Tibial nerve (tissue), 4 donors: ENCODE measurements at regions not wholly inside any gene's neighbourhood (a gene's known extent, or its start where the extent isn't known, plus 50 kb on each side); places are given as distances from the start of the nearest gene placed in this dataset.
"Not testable (repeated sequence)": the region's sequence is repeated elsewhere in the genome, so short reads cannot be mapped to it uniquely, and the experiment has no call there.

Experiments
- DNase-seq, 2 donors: peaks; one replicate each; pipeline ENCODE4 v3.0.0-alpha.2; 2019; ENCODE audit warnings: low spot score in 2 of 2
- H3K27ac ChIP-seq, 4 donors: fragments of 200-600 bp; sonication (generic) in 3 of 4; one replicate each; pipeline ENCODE4 v1.5.1; 2017 to 2019; ENCODE audit warnings: mild to moderate bottlenecking in 1 of 4
- H3K27me3 ChIP-seq, 2 donors: fragments of 200-600 bp; sonication (generic) in 1 of 2; one replicate each; pipeline versions ENCODE4 v1.5.1 to v1.6.0; 2017 to 2019
- H3K36me3 ChIP-seq, 3 donors: fragments of 200-600 bp; sonication (generic); one replicate each; pipeline ENCODE4 v1.5.1; 2018 to 2019
- H3K4me1 ChIP-seq, 4 donors: fragments of 200-600 bp; sonication (generic) in 3 of 4; one replicate each; pipeline ENCODE4 v1.5.1; 2017 to 2019
- H3K4me3 ChIP-seq, 4 donors: fragments of 200-600 bp; sonication (generic) in 3 of 4; one replicate each; pipeline ENCODE4 v1.5.1; 2017 to 2019; ENCODE audit warnings: mild to moderate bottlenecking in 1 of 4, moderate library complexity in 1 of 4
- H3K9me3 ChIP-seq, 4 donors: fragments of 200-600 bp; sonication (generic) in 3 of 4; one replicate each; pipeline ENCODE4 v1.5.1; 2017 to 2019
- EP300 ChIP-seq, 2 donors: sonication (generic); formaldehyde crosslinking; IDR thresholded peaks; one replicate each; pipeline ENCODE4 v1.6.1; 2017; ENCODE audit warnings: antibody characterized with exemption in 2 of 2, mild to moderate bottlenecking in 1 of 2
- POLR2A ChIP-seq, 2 donors: fragments of 450-650 bp; IDR thresholded peaks; one replicate each; pipeline ENCODE4 v1.6.1; 2017; ENCODE audit warnings: antibody characterized with exemption in 2 of 2, mild to moderate bottlenecking in 2 of 2, moderate library complexity in 2 of 2
- WGBS, 2 donors: methylation state at CpG; one replicate each; pipeline ENCODE4 v1.1.5; 2018; 5-methylcytosine and 5-hydroxymethylcytosine counted together
- TF ChIP-seq, protein P1 (sequence below), 5 experiments: fragments of 200-600 bp in 3 of 5; fragments of 450-650 bp in 2 of 5; sonication (generic) in 3 of 5; IDR thresholded peaks; one replicate each; pipeline ENCODE4 v1.5.1; 2016 to 2019; ENCODE audit warnings: antibody characterized with exemption in 5 of 5, mild to moderate bottlenecking in 3 of 5, moderate library complexity in 2 of 5

DNA sequence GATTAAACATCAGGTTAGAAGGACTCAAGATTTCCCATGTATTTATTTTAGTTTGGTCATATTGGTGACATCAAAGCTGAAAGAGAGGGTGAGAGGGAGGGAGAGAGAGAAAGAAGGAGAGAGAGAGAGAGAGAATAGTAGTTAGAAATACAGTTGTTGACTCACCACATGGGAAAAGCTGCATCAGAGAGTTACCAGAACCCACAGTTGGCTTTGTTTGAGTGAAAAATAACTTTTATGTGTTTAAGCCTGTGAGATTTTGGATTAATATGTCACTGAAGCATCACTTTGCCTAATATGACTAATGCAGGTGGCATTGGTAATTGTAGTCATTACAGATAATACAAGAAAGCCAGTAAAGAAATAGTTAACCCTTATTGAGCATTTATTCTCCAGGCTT, 303.9 kb downstream of the REEP3 start:
- TF ChIP-seq EP300 (IDR thresholded peaks at IDR 0.05): no peak
- TF ChIP-seq, protein P1, sequence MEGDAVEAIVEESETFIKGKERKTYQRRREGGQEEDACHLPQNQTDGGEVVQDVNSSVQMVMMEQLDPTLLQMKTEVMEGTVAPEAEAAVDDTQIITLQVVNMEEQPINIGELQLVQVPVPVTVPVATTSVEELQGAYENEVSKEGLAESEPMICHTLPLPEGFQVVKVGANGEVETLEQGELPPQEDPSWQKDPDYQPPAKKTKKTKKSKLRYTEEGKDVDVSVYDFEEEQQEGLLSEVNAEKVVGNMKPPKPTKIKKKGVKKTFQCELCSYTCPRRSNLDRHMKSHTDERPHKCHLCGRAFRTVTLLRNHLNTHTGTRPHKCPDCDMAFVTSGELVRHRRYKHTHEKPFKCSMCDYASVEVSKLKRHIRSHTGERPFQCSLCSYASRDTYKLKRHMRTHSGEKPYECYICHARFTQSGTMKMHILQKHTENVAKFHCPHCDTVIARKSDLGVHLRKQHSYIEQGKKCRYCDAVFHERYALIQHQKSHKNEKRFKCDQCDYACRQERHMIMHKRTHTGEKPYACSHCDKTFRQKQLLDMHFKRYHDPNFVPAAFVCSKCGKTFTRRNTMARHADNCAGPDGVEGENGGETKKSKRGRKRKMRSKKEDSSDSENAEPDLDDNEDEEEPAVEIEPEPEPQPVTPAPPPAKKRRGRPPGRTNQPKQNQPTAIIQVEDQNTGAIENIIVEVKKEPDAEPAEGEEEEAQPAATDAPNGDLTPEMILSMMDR (IDR thresholded peaks at IDR 0.05): no peak
- no peak for TF ChIP-seq POLR2A (IDR thresholded peaks at IDR 0.05)
- H3K36me3 ChIP-seq: no peaks in the 10 kb centered on the region
- no peak overlapping the region for H3K27ac ChIP-seq
- H3K4me3 ChIP-seq: no peak overlapping the region
- H3K4me1 ChIP-seq: no peaks in the 10 kb centered on the region
- H3K27me3 ChIP-seq: no peaks in the 10 kb centered on the region
- DNase-seq: no peak
- H3K9me3 ChIP-seq: peaks cover 0 to 13% (median 0%) of the 10 kb centered on the region in 4 donors

DNA sequence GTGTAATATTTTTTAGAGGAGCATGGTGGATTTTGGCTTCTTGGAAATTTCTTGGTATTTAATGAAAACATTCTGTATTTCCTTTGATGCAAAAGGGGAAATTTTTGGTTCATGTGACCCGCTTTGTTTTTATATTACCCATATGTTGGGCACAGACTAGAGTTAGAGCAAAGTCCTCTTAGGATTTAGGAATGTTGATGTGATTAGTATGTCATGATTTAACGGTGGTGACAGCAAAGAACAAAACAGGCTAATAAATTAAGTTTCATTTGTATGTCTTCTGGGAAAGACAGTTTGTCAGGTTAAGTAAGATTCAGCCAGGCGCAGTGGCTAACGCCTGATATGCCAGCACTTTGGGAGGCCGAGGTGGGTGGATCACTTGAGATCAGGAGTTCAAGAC, 304.6 kb downstream of the REEP3 start:
- no peak for DNase-seq
- Histone ChIP-seq H3K36me3 (no peaks in the 10 kb centered on the region), H3K4me3 (no peak overlapping the region), H3K27me3 (no peaks in the 10 kb centered on the region), H3K4me1 (no peaks in the 10 kb centered on the region), H3K27ac (no peak overlapping the region), H3K9me3 (peaks cover 0 to 13% (median 0%) of the 10 kb centered on the region in 4 donors)
- WGBS, 2 donors: 86 to 87% methylated on average over 5 of the region's 5 CpGs
- TF ChIP-seq EP300 (IDR thresholded peaks at IDR 0.05) (no peak), POLR2A (IDR thresholded peaks at IDR 0.05) (no peak)

DNA sequence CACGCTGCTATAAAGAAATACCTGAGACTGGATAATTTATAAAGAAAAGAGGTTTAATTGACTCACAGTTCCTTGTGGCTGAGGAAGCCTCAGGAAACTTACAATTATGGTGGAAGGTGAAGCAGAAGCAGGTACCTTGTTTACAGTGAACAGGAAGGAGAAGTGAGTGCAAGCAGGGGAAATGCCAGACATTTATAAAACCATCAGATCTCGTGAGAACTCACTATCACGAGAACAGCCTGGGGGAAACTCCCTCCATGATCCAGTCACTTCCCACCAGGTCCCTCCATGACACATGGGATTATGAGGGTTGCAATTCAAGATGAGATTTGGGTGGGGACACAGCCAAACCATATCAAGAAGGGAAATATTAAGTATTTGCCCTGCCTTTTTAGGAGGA, 305.8 kb downstream of the REEP3 start:
- peaks cover 0 to 13% (median 0%) of the 10 kb centered on the region in 4 donors for H3K9me3 ChIP-seq
- not testable (repeated sequence) for H3K4me3 ChIP-seq, H3K27me3 ChIP-seq, DNase-seq, H3K27ac ChIP-seq, H3K36me3 ChIP-seq, H3K4me1 ChIP-seq
- WGBS, 2 donors: 60 to 66% methylated on average over 3 of the region's 3 CpGs

DNA sequence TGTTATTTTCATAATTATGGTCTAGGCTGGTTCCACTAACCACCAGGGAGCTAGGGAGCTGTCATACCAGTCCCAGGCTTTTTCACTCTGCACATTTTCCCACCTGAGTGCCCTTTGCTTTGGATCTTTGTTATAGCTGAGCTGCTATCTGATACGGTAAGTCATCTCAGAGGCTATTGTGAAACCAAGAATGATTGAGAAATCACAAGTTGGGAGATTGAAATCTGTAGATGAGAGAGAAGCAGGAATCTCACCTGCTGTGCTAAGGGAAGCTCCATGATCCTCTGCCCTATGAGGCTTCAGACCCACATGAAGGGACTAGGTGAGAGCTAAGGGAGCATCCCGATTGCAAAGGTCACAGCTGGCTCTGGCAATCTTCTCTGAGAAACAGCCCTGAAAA, 307.8 kb downstream of the REEP3 start:
- Histone ChIP-seq H3K36me3 (no peaks in the 10 kb centered on the region), H3K4me1 (no peaks in the 10 kb centered on the region), H3K9me3 (no peaks in the 10 kb centered on the region), H3K27ac (no peak overlapping the region), H3K4me3 (no peak overlapping the region), H3K27me3 (no peaks in the 10 kb centered on the region)
- DNase-seq: no peak
- WGBS, 2 donors: 60 to 72% methylated on average over 2 of the region's 2 CpGs
- TF ChIP-seq EP300 (IDR thresholded peaks at IDR 0.05): no peak
- no peak for TF ChIP-seq POLR2A (IDR thresholded peaks at IDR 0.05)
- TF ChIP-seq, protein P1 (IDR thresholded peaks at IDR 0.05): no peak

GRCh38 chr10:63829573-63830149, 308.5 kb downstream of the REEP3 start:
- TF ChIP-seq, protein P1 (IDR thresholded peaks at IDR 0.05): no peak
- TF ChIP-seq POLR2A (IDR thresholded peaks at IDR 0.05): no peak
- no peak for TF ChIP-seq EP300 (IDR thresholded peaks at IDR 0.05)
- Histone ChIP-seq H3K4me1 (no peaks in the 10 kb centered on the region), H3K4me3 (no peak overlapping the region), H3K9me3 (no peaks in the 10 kb centered on the region), H3K27ac (no peak overlapping the region), H3K27me3 (no peaks in the 10 kb centered on the region), H3K36me3 (no peaks in the 10 kb centered on the region)
- WGBS, 2 donors: 35 to 39% methylated on average over 5 of the region's 5 CpGs
- DNase-seq: no peak

DNA sequence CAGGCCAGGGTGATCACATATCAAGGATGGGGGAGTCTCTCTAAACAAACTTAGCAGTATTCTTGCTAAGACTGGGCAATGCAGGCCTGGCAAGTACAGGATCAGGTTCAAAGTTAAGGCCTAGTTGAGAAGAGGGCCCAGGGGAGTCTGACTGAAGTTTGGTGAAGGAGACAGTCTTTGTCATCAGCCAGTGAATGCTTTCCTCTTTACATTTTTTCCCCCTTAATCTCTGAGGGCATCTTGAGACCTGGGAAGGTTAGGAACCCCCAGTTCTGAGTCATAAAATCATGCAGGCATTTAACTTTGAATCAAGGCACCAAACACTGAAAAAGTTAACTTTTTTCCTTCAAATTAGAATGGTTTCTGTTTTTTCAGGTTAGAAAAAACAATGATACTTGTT, 311.5 kb downstream of the REEP3 start:
- no peaks in the 10 kb centered on the region for H3K9me3 ChIP-seq
- no peak for DNase-seq
- H3K27ac ChIP-seq: no peak overlapping the region
- TF ChIP-seq EP300 (IDR thresholded peaks at IDR 0.05) (no peak), POLR2A (IDR thresholded peaks at IDR 0.05) (no peak)
- TF ChIP-seq, protein P1 (IDR thresholded peaks at IDR 0.05): no peak
- H3K27me3 ChIP-seq: no peaks in the 10 kb centered on the region
- no peaks in the 10 kb centered on the region for H3K4me1 ChIP-seq
- H3K4me3 ChIP-seq: no peak overlapping the region
- H3K36me3 ChIP-seq: no peaks in the 10 kb centered on the region
